ENCODE measurements at regions not wholly inside any gene's neighbourhood (a gene's known extent, or its start where the extent isn't known, plus 50 kb on each side); places are given as distances from the start of the nearest gene placed in this dataset.
A peak's percentile ranks its signal among the peaks of the same experiment; 100 is the strongest.

DNA sequence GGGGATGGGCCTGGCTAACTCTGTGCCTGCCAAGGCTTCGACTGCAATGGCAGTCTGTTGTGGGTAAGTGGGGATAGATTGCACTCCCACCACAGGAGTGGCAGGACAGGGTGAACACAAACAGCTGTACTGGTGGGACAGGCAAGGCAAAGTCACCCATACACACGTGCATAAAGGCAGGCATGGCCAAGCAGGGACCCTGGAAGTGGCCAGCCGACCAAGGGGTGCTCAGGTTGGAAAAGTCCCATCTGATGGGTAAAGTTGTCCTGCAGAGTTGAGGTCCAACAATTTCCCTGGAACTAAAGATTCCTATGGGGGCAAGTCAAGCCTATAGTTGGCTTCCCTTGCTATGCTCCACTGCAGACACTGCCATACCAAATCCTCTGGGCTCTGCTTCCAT is 1961.9 kb upstream of the ADGRL3 start:
- peaks cover 0 to 2% (median 0%) of the 10 kb centered on the region in 3 donors for H3K9me3 ChIP-seq (ENCODE audit: control insufficient read depth in 2 of 3, insufficient read depth in 1 of 3, low read length in 3 of 3)
- no peaks in the 10 kb centered on the region for H3K4me1 ChIP-seq (ENCODE audit: control insufficient read depth in 2 of 3, insufficient read depth in 2 of 3, low read depth in 1 of 3, low read length in 3 of 3)
- H3K9ac ChIP-seq (ENCODE audit: low read length in 3 of 3) = no peak overlapping the region
- no peaks in the 10 kb centered on the region for H3K36me3 ChIP-seq (ENCODE audit: control insufficient read depth in 2 of 3, insufficient read depth in 3 of 3, low read length in 3 of 3)
- TF ChIP-seq, protein P1, sequence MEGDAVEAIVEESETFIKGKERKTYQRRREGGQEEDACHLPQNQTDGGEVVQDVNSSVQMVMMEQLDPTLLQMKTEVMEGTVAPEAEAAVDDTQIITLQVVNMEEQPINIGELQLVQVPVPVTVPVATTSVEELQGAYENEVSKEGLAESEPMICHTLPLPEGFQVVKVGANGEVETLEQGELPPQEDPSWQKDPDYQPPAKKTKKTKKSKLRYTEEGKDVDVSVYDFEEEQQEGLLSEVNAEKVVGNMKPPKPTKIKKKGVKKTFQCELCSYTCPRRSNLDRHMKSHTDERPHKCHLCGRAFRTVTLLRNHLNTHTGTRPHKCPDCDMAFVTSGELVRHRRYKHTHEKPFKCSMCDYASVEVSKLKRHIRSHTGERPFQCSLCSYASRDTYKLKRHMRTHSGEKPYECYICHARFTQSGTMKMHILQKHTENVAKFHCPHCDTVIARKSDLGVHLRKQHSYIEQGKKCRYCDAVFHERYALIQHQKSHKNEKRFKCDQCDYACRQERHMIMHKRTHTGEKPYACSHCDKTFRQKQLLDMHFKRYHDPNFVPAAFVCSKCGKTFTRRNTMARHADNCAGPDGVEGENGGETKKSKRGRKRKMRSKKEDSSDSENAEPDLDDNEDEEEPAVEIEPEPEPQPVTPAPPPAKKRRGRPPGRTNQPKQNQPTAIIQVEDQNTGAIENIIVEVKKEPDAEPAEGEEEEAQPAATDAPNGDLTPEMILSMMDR (IDR thresholded peaks at IDR 0.05; ENCODE audit: borderline replicate concordance, extremely low read depth, insufficient read depth) = no peak
- no peak overlapping the region for H3K27ac ChIP-seq (ENCODE audit: low read depth in 2 of 2, low read length in 2 of 2)
- no peaks in the 10 kb centered on the region for H3K27me3 ChIP-seq (ENCODE audit: control insufficient read depth, insufficient read depth, low read length)
- FAIRE-seq (no peak), DNase-seq (peak in 1 of 5 donors; percentile 35)
- H3K4me3 ChIP-seq (ENCODE audit: low read length in 3 of 3) = no peak overlapping the region
- intact Hi-C loops (cut with DNase I) = no loop called here

DNA sequence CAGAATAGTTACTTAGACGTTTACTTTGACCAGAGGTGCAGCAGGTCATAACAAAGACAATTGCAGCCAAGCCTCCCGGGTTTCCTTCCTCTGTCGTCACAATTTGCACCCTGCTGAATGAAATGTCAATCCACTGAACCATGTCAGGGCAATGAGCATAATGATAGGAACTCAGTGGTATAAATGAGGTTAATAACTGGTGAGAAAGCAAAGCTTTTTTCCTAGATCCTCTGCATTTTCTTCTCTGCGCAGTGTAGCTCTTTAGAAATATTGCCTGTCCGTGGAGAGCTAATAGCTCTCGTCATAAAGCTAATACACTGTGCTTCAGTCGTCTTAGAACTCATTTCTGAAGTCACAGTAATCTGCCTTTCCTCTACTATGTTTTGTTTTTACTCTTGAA is 1960.1 kb upstream of the ADGRL3 start:
- TF ChIP-seq, protein P1 (IDR thresholded peaks at IDR 0.05; ENCODE audit: borderline replicate concordance, extremely low read depth, insufficient read depth) = no peak
- intact Hi-C loops (cut with DNase I) = no loop called here
- H3K4me1 ChIP-seq (ENCODE audit: control insufficient read depth in 2 of 3, insufficient read depth in 2 of 3, low read depth in 1 of 3, low read length in 3 of 3) = no peaks in the 10 kb centered on the region
- H3K36me3 ChIP-seq (ENCODE audit: control insufficient read depth in 2 of 3, insufficient read depth in 3 of 3, low read length in 3 of 3) = no peaks in the 10 kb centered on the region
- no peaks in the 10 kb centered on the region for H3K27me3 ChIP-seq (ENCODE audit: control insufficient read depth, insufficient read depth, low read length)
- DNase-seq (no peak), FAIRE-seq (no peak)
- H3K4me3 ChIP-seq (ENCODE audit: low read length in 3 of 3) = no peak overlapping the region
- peaks cover 0 to 2% (median 0%) of the 10 kb centered on the region in 3 donors for H3K9me3 ChIP-seq (ENCODE audit: control insufficient read depth in 2 of 3, insufficient read depth in 1 of 3, low read length in 3 of 3)
- no peak overlapping the region for H3K27ac ChIP-seq (ENCODE audit: low read depth in 2 of 2, low read length in 2 of 2)
- H3K9ac ChIP-seq (ENCODE audit: low read length in 3 of 3) = no peak overlapping the region

DNA sequence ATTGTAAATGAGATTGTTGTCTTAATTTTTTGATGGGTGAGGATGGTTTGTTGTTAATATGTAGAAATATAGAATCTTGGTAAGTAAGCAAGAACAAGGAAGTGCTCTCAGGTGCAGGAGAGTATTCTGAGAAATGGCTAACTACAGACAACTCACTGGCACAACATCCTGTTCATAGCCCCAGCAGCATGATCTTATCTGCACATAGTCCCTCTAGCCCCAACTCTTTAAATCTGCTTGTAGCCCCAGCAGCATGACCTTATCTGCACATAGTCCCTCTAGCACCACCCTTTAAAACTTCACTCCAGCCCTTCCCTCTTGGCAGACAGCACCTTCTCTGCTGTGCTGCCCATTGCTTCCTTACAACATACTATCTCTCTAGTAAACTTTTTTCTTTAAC is 1957.1 kb upstream of the ADGRL3 start:
- TF ChIP-seq, protein P1 (IDR thresholded peaks at IDR 0.05; ENCODE audit: borderline replicate concordance, extremely low read depth, insufficient read depth) = no peak
- Histone ChIP-seq H3K27me3 (ENCODE audit: control insufficient read depth, insufficient read depth, low read length) (no peaks in the 10 kb centered on the region), H3K9ac (ENCODE audit: low read length in 3 of 3) (no peak overlapping the region), H3K4me3 (ENCODE audit: low read length in 3 of 3) (no peak overlapping the region), H3K36me3 (ENCODE audit: control insufficient read depth in 2 of 3, insufficient read depth in 3 of 3, low read length in 3 of 3) (no peaks in the 10 kb centered on the region), H3K27ac (ENCODE audit: low read depth in 2 of 2, low read length in 2 of 2) (no peak overlapping the region), H3K4me1 (ENCODE audit: control insufficient read depth in 2 of 3, insufficient read depth in 2 of 3, low read depth in 1 of 3, low read length in 3 of 3) (no peaks in the 10 kb centered on the region), H3K9me3 (ENCODE audit: control insufficient read depth in 2 of 3, insufficient read depth in 1 of 3, low read length in 3 of 3) (peaks cover 0 to 2% (median 0%) of the 10 kb centered on the region in 3 donors)
- intact Hi-C loops (cut with DNase I) = no loop called here
- no peak for FAIRE-seq
- no peak for DNase-seq

DNA sequence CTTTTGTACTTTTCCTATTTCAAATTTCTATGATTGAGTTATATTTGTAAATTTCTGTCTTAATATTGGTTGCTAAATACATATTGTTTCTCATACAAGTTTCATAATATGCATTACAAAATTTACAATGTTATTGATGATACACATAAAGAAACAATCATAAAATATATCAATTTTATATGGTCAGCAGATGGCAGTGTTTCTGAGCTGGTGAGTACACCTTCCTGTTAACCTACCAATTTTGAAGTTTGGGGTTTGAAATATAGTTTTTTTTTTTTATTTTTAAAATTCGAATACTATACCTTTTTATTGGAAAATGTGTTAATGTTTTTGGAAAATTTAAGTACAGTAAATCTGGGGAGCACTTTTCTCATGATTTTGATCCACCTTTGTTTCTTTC is 1953.1 kb upstream of the ADGRL3 start:
- Histone ChIP-seq H3K4me1 (ENCODE audit: control insufficient read depth in 2 of 3, insufficient read depth in 2 of 3, low read depth in 1 of 3, low read length in 3 of 3) (no peaks in the 10 kb centered on the region), H3K4me3 (ENCODE audit: low read length in 3 of 3) (no peak overlapping the region), H3K9me3 (ENCODE audit: control insufficient read depth in 2 of 3, insufficient read depth in 1 of 3, low read length in 3 of 3) (peaks cover 0 to 2% (median 0%) of the 10 kb centered on the region in 3 donors), H3K36me3 (ENCODE audit: control insufficient read depth in 2 of 3, insufficient read depth in 3 of 3, low read length in 3 of 3) (no peaks in the 10 kb centered on the region), H3K27ac (ENCODE audit: low read depth in 2 of 2, low read length in 2 of 2) (no peak overlapping the region), H3K27me3 (ENCODE audit: control insufficient read depth, insufficient read depth, low read length) (no peaks in the 10 kb centered on the region), H3K9ac (ENCODE audit: low read length in 3 of 3) (no peak overlapping the region)
- FAIRE-seq (peak; percentile 85), DNase-seq (peak in 1 of 5 donors; percentile 11)
- TF ChIP-seq, protein P1 (IDR thresholded peaks at IDR 0.05; ENCODE audit: borderline replicate concordance, extremely low read depth, insufficient read depth) = no peak
- intact Hi-C loops (cut with DNase I) = no loop called here
